CD8-positive, alpha-beta memory T cell (primary cell): ENCODE measurements at regions not wholly inside any gene's neighbourhood (a gene's known extent, or its start where the extent isn't known, plus 50 kb on each side); places are given as distances from the start of the nearest gene placed in this dataset.

Experiments used
- CTCF ChIA-PET: fragments of 350-600 bp; sonication (Branson Sonifier 250); formaldehyde crosslinking; loops from one replicate; lab custom pipeline; 2021; ENCODE audit warnings: antibody characterized with exemption; lab: Charles Lee
- POLR2A ChIA-PET: fragments of 350-600 bp; sonication (Branson Sonifier 250); formaldehyde crosslinking; loops from one replicate; lab custom pipeline; 2021; ENCODE audit warnings: antibody characterized with exemption; lab: Charles Lee
- DNase-seq, 5 donors: peaks; one replicate each; pipeline versions ENCODE4 v3.0.0 to v3.0.0-alpha.2; 2020 to 2022; ENCODE audit warnings: mixed read lengths in 1 of 5
- H3K27ac ChIP-seq: one replicate; pipeline ENCODE4 v1.7.0; 2013; ENCODE audit warnings: low read depth, mild to moderate bottlenecking, low read length, moderate library complexity
- H3K27me3 ChIP-seq: 2 replicates; pipeline ENCODE4 v1.7.0; 2013; ENCODE audit warnings: low read length, mild to moderate bottlenecking; ENCODE audit not compliant: insufficient read depth, poor library complexity, severe bottlenecking
- H3K36me3 ChIP-seq: 2 replicates; pipeline ENCODE4 v1.7.0; 2013; ENCODE audit warnings: mild to moderate bottlenecking, low read length, moderate library complexity; ENCODE audit not compliant: insufficient read depth
- H3K4me1 ChIP-seq: 2 replicates; pipeline ENCODE4 v1.7.0; 2013; ENCODE audit warnings: mild to moderate bottlenecking, low read length, moderate library complexity; ENCODE audit not compliant: insufficient read depth
- H3K4me3 ChIP-seq: 2 replicates; pipeline ENCODE4 v1.7.0; 2013; ENCODE audit warnings: mild to moderate bottlenecking, low read length
- H3K9me3 ChIP-seq: 2 replicates; pipeline ENCODE4 v1.7.0; 2013; ENCODE audit warnings: mild to moderate bottlenecking, low read length
- H3K27ac Mint-ChIP-seq, 8 donors: one replicate each; pipeline ENCODE4 v1.8.0; 2020 to 2021; ENCODE audit warnings: mixed read lengths in 8 of 8, mild to moderate bottlenecking in 6 of 8, inconsistent platforms in 3 of 8, moderate library complexity in 3 of 8
- H3K27me3 Mint-ChIP-seq, 2 donors: one replicate each; pipeline ENCODE4 v1.8.0; 2020 to 2021; ENCODE audit warnings: mixed read lengths in 2 of 2, mild to moderate bottlenecking in 1 of 2, moderate library complexity in 1 of 2
- H3K36me3 Mint-ChIP-seq, 3 donors: one replicate each; pipeline ENCODE4 v1.8.0; 2020 to 2021; ENCODE audit warnings: mixed read lengths in 3 of 3, inconsistent platforms in 1 of 3, mild to moderate bottlenecking in 1 of 3
- H3K4me1 Mint-ChIP-seq, 3 donors: one replicate each; pipeline ENCODE4 v1.8.0; 2020 to 2021; ENCODE audit warnings: mixed read lengths in 3 of 3, inconsistent platforms in 1 of 3, mild to moderate bottlenecking in 1 of 3
- H3K4me3 Mint-ChIP-seq, 7 donors: one replicate each; pipeline ENCODE4 v1.8.0; 2020 to 2021; ENCODE audit warnings: mixed read lengths in 7 of 7, mild to moderate bottlenecking in 6 of 7, moderate library complexity in 4 of 7, inconsistent platforms in 2 of 7
- H3K9me3 Mint-ChIP-seq, 5 donors: one replicate each; pipeline ENCODE4 v1.8.0; 2020 to 2022; ENCODE audit warnings: mixed read lengths in 5 of 5, mild to moderate bottlenecking in 3 of 5, moderate library complexity in 2 of 5, inconsistent platforms in 1 of 5

GRCh38 chr12:88951860-88952561, 371.7 kb upstream of the KITLG start:
- H3K9me3 Mint-ChIP-seq, result peaks cover 0 to 2% (median 0%) of the 10 kb centered on the region in 5 donors
- CTCF ChIA-PET, result no interaction called here

GRCh38 chr12:88951177-88951576, 370.9 kb upstream of the KITLG start:
- peaks cover 6 to 14% of the 10 kb centered on the region in 2 donors for H3K27me3 Mint-ChIP-seq
- no peak for DNase-seq
- ChIA-PET POLR2A (no interaction called here), CTCF (no interaction called here)
- Histone ChIP-seq H3K27ac (no peak overlapping the region), H3K4me1 (no peaks in the 10 kb centered on the region), H3K9me3 (no peaks in the 10 kb centered on the region), H3K4me3 (no peak overlapping the region), H3K36me3 (no peaks in the 10 kb centered on the region), H3K27me3 (no peaks in the 10 kb centered on the region)
- H3K4me3 Mint-ChIP-seq, result no peak overlapping the region
- H3K27ac Mint-ChIP-seq, result no peak overlapping the region
- H3K4me1 Mint-ChIP-seq, result no peaks in the 10 kb centered on the region
- peaks cover 0 to 2% (median 0%) of the 10 kb centered on the region in 5 donors for H3K9me3 Mint-ChIP-seq
- no peaks in the 10 kb centered on the region for H3K36me3 Mint-ChIP-seq

More at GRCh38 chr12:88951860-88952561, 371.7 kb upstream of the KITLG start:
- Histone ChIP-seq H3K4me3 (no peak overlapping the region), H3K27ac (no peak overlapping the region), H3K9me3 (no peaks in the 10 kb centered on the region), H3K27me3 (no peaks in the 10 kb centered on the region), H3K36me3 (no peaks in the 10 kb centered on the region), H3K4me1 (no peaks in the 10 kb centered on the region)
- H3K4me1 Mint-ChIP-seq, result no peaks in the 10 kb centered on the region
- H3K27me3 Mint-ChIP-seq, result peaks cover 6% of the 10 kb centered on the region in 2 donors
- no peaks in the 10 kb centered on the region for H3K36me3 Mint-ChIP-seq
- POLR2A ChIA-PET, result no interaction called here
- H3K27ac Mint-ChIP-seq, result no peak overlapping the region
- no peak overlapping the region for H3K4me3 Mint-ChIP-seq
- DNase-seq, result no peak

- H3K36me3 ChIP-seq, result no peaks in the 10 kb centered on the region
- no peaks in the 10 kb centered on the region for H3K4me1 Mint-ChIP-seq
- peaks cover 4 to 21% of the 10 kb centered on the region in 2 donors for H3K27me3 Mint-ChIP-seq
- POLR2A ChIA-PET, result no interaction called here
- DNase-seq, result no peak
- no peak overlapping the region for H3K27ac ChIP-seq
- no peak overlapping the region for H3K4me3 Mint-ChIP-seq
- H3K9me3 ChIP-seq, result no peaks in the 10 kb centered on the region
- H3K4me3 ChIP-seq, result no peak overlapping the region
- CTCF ChIA-PET, result no interaction called here
- H3K4me1 ChIP-seq, result no peaks in the 10 kb centered on the region
- H3K36me3 Mint-ChIP-seq, result no peaks in the 10 kb centered on the region
- no peak overlapping the region for H3K27ac Mint-ChIP-seq
- peaks cover 0 to 4% (median 2%) of the 10 kb centered on the region in 5 donors for H3K9me3 Mint-ChIP-seq
- H3K27me3 ChIP-seq, result no peaks in the 10 kb centered on the region
These were observed 367.3 kb upstream of the KITLG start for GRCh38 chr12:88947486-88948043.

- ChIA-PET CTCF (no interaction called here), POLR2A (no interaction called here)
- Histone ChIP-seq H3K4me3 (no peak overlapping the region), H3K9me3 (no peaks in the 10 kb centered on the region), H3K36me3 (no peaks in the 10 kb centered on the region), H3K4me1 (no peaks in the 10 kb centered on the region), H3K27me3 (no peaks in the 10 kb centered on the region), H3K27ac (no peak overlapping the region)
- no peak for DNase-seq
- no peaks in the 10 kb centered on the region for H3K4me1 Mint-ChIP-seq
- no peak overlapping the region for H3K4me3 Mint-ChIP-seq
- H3K9me3 Mint-ChIP-seq, result peaks cover 0 to 4% (median 2%) of the 10 kb centered on the region in 5 donors
- H3K36me3 Mint-ChIP-seq, result no peaks in the 10 kb centered on the region
- no peak overlapping the region for H3K27ac Mint-ChIP-seq
- H3K27me3 Mint-ChIP-seq, result peaks cover 4 to 21% of the 10 kb centered on the region in 2 donors
These were observed 366.2 kb upstream of the KITLG start for GRCh38 chr12:88946372-88946997.

GRCh38 chr12:88945051-88945732, 364.9 kb upstream of the KITLG start:
- ChIA-PET POLR2A (no interaction called here), CTCF (no interaction called here)
- Mint-ChIP-seq H3K4me3 (no peak overlapping the region), H3K27me3 (peaks cover 4 to 21% of the 10 kb centered on the region in 2 donors), H3K9me3 (peaks cover 0 to 6% (median 2%) of the 10 kb centered on the region in 5 donors), H3K36me3 (no peaks in the 10 kb centered on the region), H3K4me1 (no peaks in the 10 kb centered on the region), H3K27ac (no peak overlapping the region)
- Histone ChIP-seq H3K4me1 (no peaks in the 10 kb centered on the region), H3K4me3 (no peak overlapping the region), H3K27me3 (no peaks in the 10 kb centered on the region), H3K9me3 (no peaks in the 10 kb centered on the region), H3K27ac (no peak overlapping the region), H3K36me3 (no peaks in the 10 kb centered on the region)
- no peak for DNase-seq

- Mint-ChIP-seq H3K4me1 (no peaks in the 10 kb centered on the region), H3K27ac (no peak overlapping the region), H3K36me3 (no peaks in the 10 kb centered on the region), H3K27me3 (peaks cover 3 to 21% of the 10 kb centered on the region in 2 donors), H3K9me3 (peaks cover 0 to 6% (median 1%) of the 10 kb centered on the region in 5 donors), H3K4me3 (no peak overlapping the region)
- POLR2A ChIA-PET, result no interaction called here
- Histone ChIP-seq H3K4me3 (no peak overlapping the region), H3K9me3 (no peaks in the 10 kb centered on the region), H3K27me3 (no peaks in the 10 kb centered on the region), H3K36me3 (no peaks in the 10 kb centered on the region), H3K4me1 (no peaks in the 10 kb centered on the region), H3K27ac (no peak overlapping the region)
- DNase-seq, result no peak
- CTCF ChIA-PET, result no interaction called here
These were observed 364.1 kb upstream of the KITLG start for GRCh38 chr12:88944397-88944796.

- POLR2A ChIA-PET, result no interaction called here
- Histone ChIP-seq H3K9me3 (no peaks in the 10 kb centered on the region), H3K4me1 (no peaks in the 10 kb centered on the region), H3K36me3 (no peaks in the 10 kb centered on the region), H3K27ac (no peak overlapping the region), H3K4me3 (no peak overlapping the region), H3K27me3 (no peaks in the 10 kb centered on the region)
- Mint-ChIP-seq H3K36me3 (no peaks in the 10 kb centered on the region), H3K27me3 (peaks cover 1 to 3% of the 10 kb centered on the region in 2 donors), H3K27ac (no peak overlapping the region), H3K4me3 (no peak overlapping the region), H3K9me3 (peaks cover 0 to 4% (median 1%) of the 10 kb centered on the region in 5 donors), H3K4me1 (no peaks in the 10 kb centered on the region)
- CTCF ChIA-PET, result no interaction called here
- DNase-seq, result no peak
These were observed 360.6 kb upstream of the KITLG start for GRCh38 chr12:88940854-88941253.

GRCh38 chr12:88935856-88936255, 355.6 kb upstream of the KITLG start:
- Mint-ChIP-seq H3K27me3 (peaks cover 0 to 1% of the 10 kb centered on the region in 2 donors), H3K4me1 (no peaks in the 10 kb centered on the region), H3K4me3 (no peak overlapping the region), H3K27ac (no peak overlapping the region), H3K9me3 (peaks cover 0 to 2% (median 0%) of the 10 kb centered on the region in 5 donors), H3K36me3 (no peaks in the 10 kb centered on the region)
- H3K9me3 ChIP-seq, result no peaks in the 10 kb centered on the region
- CTCF ChIA-PET, result no interaction called here
- POLR2A ChIA-PET, result no interaction called here
- DNase-seq, result no peak
- no peak overlapping the region for H3K4me3 ChIP-seq
- H3K27ac ChIP-seq, result no peak overlapping the region
- H3K4me1 ChIP-seq, result no peaks in the 10 kb centered on the region
- H3K36me3 ChIP-seq, result no peaks in the 10 kb centered on the region
- no peaks in the 10 kb centered on the region for H3K27me3 ChIP-seq
